Endothelial cell of umbilical vein (primary cell): ENCODE measurements at regions not wholly inside any gene's neighbourhood (a gene's known extent, or its start where the extent isn't known, plus 50 kb on each side); places are given as distances from the start of the nearest gene placed in this dataset.

Experiments used
- BruUV-seq: library from RNA; stranded (reverse); fragments of 400-500 nt; replicated peaks from 2 replicates; lab custom pipeline; 2021; lab: Mats Ljungman, UMichigan
- CTCF ChIA-PET: fragments of 300-600, 350-600 bp; sonication (Branson Sonifier 250); formaldehyde crosslinking; loops from one replicate; lab custom pipeline; 2021; ENCODE audit warnings: antibody characterized with exemption, inconsistent platforms; lab: Charles Lee
- POLR2A ChIA-PET: fragments of 300-600, 350-600 bp; sonication (Branson Sonifier 250); formaldehyde crosslinking; loops from one replicate; lab custom pipeline; 2021; ENCODE audit warnings: antibody characterized with exemption, inconsistent platforms; lab: Charles Lee
- DNase-seq: peaks from one replicate; pipeline ENCODE4 v3.0.0-alpha.2; 2011; ENCODE audit warnings: low read depth, low spot score
- FAIRE-seq: peaks from 2 replicates; lab custom pipeline; 2011; peaks lifted over from hg19 to GRCh38; lab: Jason Lieb, UNC
- H2AFZ ChIP-seq: 2 replicates; pipeline ENCODE4 v1.6.0; 2012; ENCODE audit warnings: low read depth, low read length, control low read depth, inconsistent platforms
- H3K27ac ChIP-seq: 2 replicates; pipeline ENCODE4 v1.5.1; 2011; ENCODE audit warnings: low read depth, mild to moderate bottlenecking, control low read depth, low read length, moderate library complexity; ENCODE audit not compliant: insufficient read depth
- H3K27me3 ChIP-seq, 2 experiments: 2 replicates each; pipeline versions ENCODE4 v1.6.0 to v1.6.1; 2011; ENCODE audit warnings: low read length in 2 of 2, mixed read lengths in 1 of 2; ENCODE audit not compliant: control insufficient read depth in 2 of 2, insufficient read depth in 2 of 2
- H3K36me3 ChIP-seq, 2 experiments: 2 replicates in 1 of 2; 3 replicates in 1 of 2; pipeline ENCODE4 v1.5.1; 2011; ENCODE audit warnings: low read length in 2 of 2, mild to moderate bottlenecking in 1 of 2, moderate library complexity in 1 of 2; ENCODE audit not compliant: control insufficient read depth in 2 of 2, insufficient read depth in 2 of 2; ENCODE audit errors: extremely low read depth in 1 of 2
- H3K4me1 ChIP-seq: 3 replicates; pipeline ENCODE4 v1.5.1; 2011; ENCODE audit warnings: mild to moderate bottlenecking, low read length; ENCODE audit not compliant: control insufficient read depth, insufficient read depth; ENCODE audit errors: extremely low read depth
- H3K4me2 ChIP-seq: 2 replicates; pipeline ENCODE4 v1.6.1; 2011; ENCODE audit warnings: low read length, control low read depth, mixed read lengths; ENCODE audit not compliant: insufficient read depth
- H3K4me3 ChIP-seq, 3 experiments: fragments of 200-600 bp in 1 of 3; sonication (generic), shearing (Covaris generic) in 1 of 3; replicated peaks in 1 of 3; 2 replicates each; pipeline ENCODE4 v1.5.1; 2011 to 2016; ENCODE audit warnings: control low read depth in 3 of 3, low read length in 3 of 3, mild to moderate bottlenecking in 2 of 3, inconsistent platforms in 1 of 3, low read depth in 1 of 3, moderate library complexity in 1 of 3; ENCODE audit not compliant: insufficient read depth in 1 of 3
- H3K79me2 ChIP-seq: 2 replicates; pipeline ENCODE4 v1.6.0; 2012; ENCODE audit warnings: low read length, inconsistent platforms; ENCODE audit not compliant: control insufficient read depth, insufficient read depth
- H3K9ac ChIP-seq: replicated peaks from 2 replicates; pipeline ENCODE3; 2011; ENCODE audit warnings: low read length, control low read depth; ENCODE audit not compliant: insufficient read depth; ENCODE audit errors: extremely low read depth
- H3K9me1 ChIP-seq: replicated peaks from 3 replicates; pipeline ENCODE4 v1.6.0; 2011; ENCODE audit warnings: mild to moderate bottlenecking, low read length; ENCODE audit not compliant: control insufficient read depth, insufficient read depth; ENCODE audit errors: extremely low read depth
- H3K9me3 ChIP-seq: replicated peaks from 2 replicates; pipeline ENCODE4 v1.5.1; 2012; ENCODE audit warnings: low read length, inconsistent platforms; ENCODE audit not compliant: control insufficient read depth, insufficient read depth
- H4K20me1 ChIP-seq: replicated peaks from 2 replicates; pipeline ENCODE3; 2011; ENCODE audit warnings: mild to moderate bottlenecking, low read length; ENCODE audit not compliant: control insufficient read depth, insufficient read depth; ENCODE audit errors: extremely low read depth
- EZH2 ChIP-seq: IDR thresholded peaks from 2 replicates; pipeline ENCODE4 v1.6.1; 2012; ENCODE audit warnings: borderline replicate concordance, low read depth, mild to moderate bottlenecking, moderate library complexity, low read length, inconsistent platforms; ENCODE audit not compliant: severe bottlenecking
- FOS ChIP-seq: IDR thresholded peaks from 2 replicates; pipeline ENCODE4 v1.6.1; 2011; ENCODE audit warnings: mild to moderate bottlenecking, low read length, moderate library complexity, borderline replicate concordance; ENCODE audit not compliant: insufficient read depth
- GATA2 ChIP-seq: IDR thresholded peaks from 2 replicates; pipeline ENCODE4 v1.7.0; 2011; ENCODE audit warnings: low read depth, mild to moderate bottlenecking, moderate library complexity, mixed read lengths, low read length; ENCODE audit not compliant: insufficient read length, insufficient read depth
- JUN ChIP-seq: IDR thresholded peaks from 2 replicates; pipeline ENCODE4 v1.6.1; 2011; ENCODE audit warnings: borderline replicate concordance, low read depth; ENCODE audit not compliant: insufficient read length, insufficient read depth
- MYC ChIP-seq: IDR thresholded peaks from one replicate; pipeline ENCODE4 v1.6.1; 2011; ENCODE audit warnings: mild to moderate bottlenecking, low read depth, low read length
- POLR2A ChIP-seq: IDR thresholded peaks from 2 replicates; pipeline ENCODE4 v1.6.1; 2012; ENCODE audit warnings: low read depth, mild to moderate bottlenecking, control low read depth, low read length
- POLR2AphosphoS5 ChIP-seq: IDR thresholded peaks from 2 replicates; pipeline ENCODE4 v1.6.1; 2012; ENCODE audit warnings: low read depth, mild to moderate bottlenecking, control low read depth, low read length, moderate library complexity; ENCODE audit not compliant: insufficient read depth
- dilution Hi-C: fragments of 300-500 bp; cut with MboI; formaldehyde crosslinking; loops from one replicate; pipeline ENCODE4 v1.15.0; 2019; ENCODE audit warnings: low sequenced_read_pairs; ENCODE audit not compliant: extremely low pct_ligation_motif_present
- intact Hi-C: fragments of 100-400 bp; cut with micrococcal nuclease; formaldehyde crosslinking; loops from one replicate; pipeline ENCODE4 v1.10.0; 2022
- TF ChIP-seq, protein P1 (sequence below), 2 donors: IDR thresholded peaks; 1 replicate in 1 of 2; 2 replicates in 1 of 2; pipeline ENCODE4 v1.5.1; 2011; ENCODE audit warnings: low read length in 2 of 2, mild to moderate bottlenecking in 2 of 2, moderate library complexity in 2 of 2, control low read depth in 1 of 2, inconsistent platforms in 1 of 2, low read depth in 1 of 2; ENCODE audit not compliant: insufficient read depth in 1 of 2; ENCODE audit errors: extremely low read depth in 1 of 2
- TF ChIP-seq, protein P2 (sequence below): IDR thresholded peaks from 2 replicates; pipeline ENCODE4 v1.6.1; 2011; ENCODE audit not compliant: insufficient read depth, insufficient read length

DNA sequence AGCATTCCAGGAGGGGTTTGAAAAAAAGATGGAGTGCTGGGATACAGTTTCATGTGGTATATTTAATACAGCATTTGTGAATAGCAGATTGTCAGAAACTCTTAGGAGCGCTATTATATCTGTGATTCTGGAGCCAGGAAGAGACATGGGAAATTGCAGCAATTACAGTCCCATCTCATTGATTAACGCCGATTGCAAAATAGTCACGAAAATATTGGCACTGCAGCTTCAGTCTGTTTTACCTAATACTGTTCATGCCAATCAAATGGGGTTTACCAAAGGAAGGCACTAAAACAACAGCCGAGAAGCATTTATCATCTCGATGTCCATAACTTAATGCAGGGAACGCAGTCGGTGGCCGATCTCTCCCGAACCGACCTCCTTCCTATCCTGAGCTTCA lies 295.8 kb downstream of the TEX29 start:
- intact Hi-C loops (loop anchor here (10.0 kb wide), 1 partner anchor 309 kb away; no protein-coding TSS in a partner anchor), dilution Hi-C loops (no loop called here)
- Histone ChIP-seq H3K9me3 (no peaks in the 10 kb centered on the region), H2AFZ (no peak overlapping the region), H3K4me2 (no peak overlapping the region), H3K4me3 (no peak overlapping the region), H3K9ac (no peak overlapping the region), H3K27me3 (no peaks in the 10 kb centered on the region), H3K36me3 (no peaks in the 10 kb centered on the region), H3K27ac (no peak overlapping the region), H3K79me2 (no peaks in the 10 kb centered on the region), H3K4me1 (no peaks in the 10 kb centered on the region), H3K9me1 (no peaks in the 10 kb centered on the region), H4K20me1 (no peaks in the 10 kb centered on the region)
- BruUV-seq = no TSS peak
- no peak for DNase-seq
- ChIA-PET POLR2A (no interaction called here), CTCF (no interaction called here)
- TF ChIP-seq POLR2AphosphoS5 (no peak), GATA2 (no peak), EZH2 (no peak), POLR2A (no peak), JUN (no peak), MYC (no peak), FOS (no peak)
- TF ChIP-seq, protein P1, sequence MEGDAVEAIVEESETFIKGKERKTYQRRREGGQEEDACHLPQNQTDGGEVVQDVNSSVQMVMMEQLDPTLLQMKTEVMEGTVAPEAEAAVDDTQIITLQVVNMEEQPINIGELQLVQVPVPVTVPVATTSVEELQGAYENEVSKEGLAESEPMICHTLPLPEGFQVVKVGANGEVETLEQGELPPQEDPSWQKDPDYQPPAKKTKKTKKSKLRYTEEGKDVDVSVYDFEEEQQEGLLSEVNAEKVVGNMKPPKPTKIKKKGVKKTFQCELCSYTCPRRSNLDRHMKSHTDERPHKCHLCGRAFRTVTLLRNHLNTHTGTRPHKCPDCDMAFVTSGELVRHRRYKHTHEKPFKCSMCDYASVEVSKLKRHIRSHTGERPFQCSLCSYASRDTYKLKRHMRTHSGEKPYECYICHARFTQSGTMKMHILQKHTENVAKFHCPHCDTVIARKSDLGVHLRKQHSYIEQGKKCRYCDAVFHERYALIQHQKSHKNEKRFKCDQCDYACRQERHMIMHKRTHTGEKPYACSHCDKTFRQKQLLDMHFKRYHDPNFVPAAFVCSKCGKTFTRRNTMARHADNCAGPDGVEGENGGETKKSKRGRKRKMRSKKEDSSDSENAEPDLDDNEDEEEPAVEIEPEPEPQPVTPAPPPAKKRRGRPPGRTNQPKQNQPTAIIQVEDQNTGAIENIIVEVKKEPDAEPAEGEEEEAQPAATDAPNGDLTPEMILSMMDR (IDR thresholded peaks at IDR 0.05; ENCODE audit: extremely low read depth in 1 of 2, insufficient read depth in 1 of 2, low read depth in 1 of 2, low read length in 2 of 2) = no peak
- TF ChIP-seq, protein P2, sequence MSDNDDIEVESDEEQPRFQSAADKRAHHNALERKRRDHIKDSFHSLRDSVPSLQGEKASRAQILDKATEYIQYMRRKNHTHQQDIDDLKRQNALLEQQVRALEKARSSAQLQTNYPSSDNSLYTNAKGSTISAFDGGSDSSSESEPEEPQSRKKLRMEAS = no peak
- FAIRE-seq = no peak
